Fibroblast of lung (primary cell): ENCODE measurements at regions not wholly inside any gene's neighbourhood (a gene's known extent, or its start where the extent isn't known, plus 50 kb on each side); places are given as distances from the start of the nearest gene placed in this dataset.

Experiments used
- EZH2 ChIP-seq: IDR thresholded peaks from 2 replicates; pipeline ENCODE4 v1.5.1; 2012; ENCODE audit warnings: low read length, control low read depth, mild to moderate bottlenecking; ENCODE audit errors: missing control alignments
- TF ChIP-seq, protein P1 (sequence below), 2 donors: IDR thresholded peaks in 1 of 2; conservative IDR thresholded peaks in 1 of 2; 1 replicate in 1 of 2; 2 replicates in 1 of 2; pipeline ENCODE4 v1.5.1; 2011 to 2012; ENCODE audit warnings: low read length in 2 of 2, control low read depth in 1 of 2, inconsistent platforms in 1 of 2, low read depth in 1 of 2, mild to moderate bottlenecking in 1 of 2

DNA sequence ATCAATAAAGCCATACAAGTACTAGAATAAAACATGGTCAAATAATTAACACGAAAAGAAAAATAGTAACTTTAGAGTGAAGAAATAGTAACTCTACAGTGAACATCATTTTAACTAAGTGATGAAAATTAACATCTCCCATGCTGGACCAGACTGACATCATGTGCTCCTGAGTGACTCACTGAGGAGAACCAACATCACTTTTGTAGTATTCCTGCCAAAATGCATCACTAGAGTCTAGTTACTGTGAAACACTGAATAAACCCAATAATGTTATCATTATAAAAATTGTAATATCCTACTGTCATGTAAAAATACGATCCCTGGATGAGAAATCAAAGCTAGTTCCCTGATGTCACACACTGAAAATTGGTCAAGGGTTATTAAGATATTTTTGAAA lies 361.3 kb downstream of the CD109 start:
- no peak for TF ChIP-seq EZH2
- TF ChIP-seq, protein P1, sequence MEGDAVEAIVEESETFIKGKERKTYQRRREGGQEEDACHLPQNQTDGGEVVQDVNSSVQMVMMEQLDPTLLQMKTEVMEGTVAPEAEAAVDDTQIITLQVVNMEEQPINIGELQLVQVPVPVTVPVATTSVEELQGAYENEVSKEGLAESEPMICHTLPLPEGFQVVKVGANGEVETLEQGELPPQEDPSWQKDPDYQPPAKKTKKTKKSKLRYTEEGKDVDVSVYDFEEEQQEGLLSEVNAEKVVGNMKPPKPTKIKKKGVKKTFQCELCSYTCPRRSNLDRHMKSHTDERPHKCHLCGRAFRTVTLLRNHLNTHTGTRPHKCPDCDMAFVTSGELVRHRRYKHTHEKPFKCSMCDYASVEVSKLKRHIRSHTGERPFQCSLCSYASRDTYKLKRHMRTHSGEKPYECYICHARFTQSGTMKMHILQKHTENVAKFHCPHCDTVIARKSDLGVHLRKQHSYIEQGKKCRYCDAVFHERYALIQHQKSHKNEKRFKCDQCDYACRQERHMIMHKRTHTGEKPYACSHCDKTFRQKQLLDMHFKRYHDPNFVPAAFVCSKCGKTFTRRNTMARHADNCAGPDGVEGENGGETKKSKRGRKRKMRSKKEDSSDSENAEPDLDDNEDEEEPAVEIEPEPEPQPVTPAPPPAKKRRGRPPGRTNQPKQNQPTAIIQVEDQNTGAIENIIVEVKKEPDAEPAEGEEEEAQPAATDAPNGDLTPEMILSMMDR (conservative IDR thresholded peaks at IDR 0.05 in 1 of 2, IDR thresholded peaks at IDR 0.05 in 1 of 2; ENCODE audit: low read depth in 1 of 2, low read length in 2 of 2): no peak
